ENCODE measurements at regions not wholly inside any gene's neighbourhood (a gene's known extent, or its start where the extent isn't known, plus 50 kb on each side); places are given as distances from the start of the nearest gene placed in this dataset.

DNA sequence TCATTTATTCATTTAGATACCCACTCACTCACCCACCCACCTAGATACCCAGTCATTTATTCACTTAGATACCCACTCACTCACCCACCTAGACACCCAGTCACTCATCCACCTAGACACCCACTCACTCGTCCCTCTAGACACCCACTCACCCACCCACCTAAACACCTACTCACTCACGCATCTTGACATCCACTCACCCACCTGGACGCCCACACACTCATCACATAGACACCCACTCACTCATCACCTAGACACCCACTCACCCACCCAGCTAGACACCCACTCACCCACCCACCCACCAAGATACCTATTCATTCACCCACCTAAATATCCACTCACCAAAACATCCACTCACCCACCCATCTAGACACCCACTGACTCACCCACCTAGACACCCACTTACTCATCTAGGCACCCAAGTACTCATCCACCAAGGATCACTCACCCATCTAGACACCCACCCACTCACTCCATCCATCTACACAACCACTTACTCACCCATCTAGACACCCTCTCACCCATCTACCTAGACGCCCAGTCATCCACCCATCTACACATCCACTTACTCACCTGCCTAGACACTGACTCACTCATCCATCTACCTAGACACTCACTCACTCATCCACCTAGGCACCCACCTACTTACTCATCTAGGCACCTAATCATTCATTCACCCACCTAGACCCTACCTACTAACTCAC, 723.7 kb upstream of the RAB6C start:
- in situ Hi-C loops (cut with MboI) (no loop called here), intact Hi-C loops (cut with micrococcal nuclease) (no loop called here)
- Histone ChIP-seq H3K27ac (ENCODE audit: extremely low read depth, low read depth, low read length) (no peak overlapping the region), H3K9me1 (ENCODE audit: control insufficient read depth, insufficient read depth, low read length) (no peaks in the 10 kb centered on the region), H3K4me2 (ENCODE audit: insufficient read depth, low read length) (no peak overlapping the region), H2AFZ (ENCODE audit: low read depth, low read length) (no peak overlapping the region), H3K9me3 (replicated peaks; ENCODE audit: control insufficient read depth, insufficient read depth, low read depth, low read length) (no peaks in the 10 kb centered on the region; the same call in 1 of the 2 replicates), H3K79me2 (ENCODE audit: control insufficient read depth, insufficient read depth, low read length) (no peaks in the 10 kb centered on the region), H3K9ac (ENCODE audit: insufficient read depth in 1 of 2, low read depth in 2 of 2, low read length in 2 of 2) (no peak overlapping the region), H3K27me3 (ENCODE audit: control insufficient read depth in 2 of 2, insufficient read depth in 2 of 2, low read length in 2 of 2) (no peaks in the 10 kb centered on the region), H3K4me1 (replicated peaks in 1 of 2; ENCODE audit: control insufficient read depth in 2 of 2, insufficient read depth in 2 of 2, low read length in 2 of 2) (no peaks in the 10 kb centered on the region), H3K4me3 (no peak overlapping the region), H3K36me3 (ENCODE audit: control insufficient read depth, insufficient read depth, low read length) (no peaks in the 10 kb centered on the region), H4K20me1 (replicated peaks; ENCODE audit: control insufficient read depth, insufficient read depth, low read length) (no peaks in the 10 kb centered on the region)
- peak; percentile 59 for TF ChIP-seq EGR1 (conservative IDR thresholded peaks at IDR 0.05)
- TF ChIP-seq, protein P1, sequence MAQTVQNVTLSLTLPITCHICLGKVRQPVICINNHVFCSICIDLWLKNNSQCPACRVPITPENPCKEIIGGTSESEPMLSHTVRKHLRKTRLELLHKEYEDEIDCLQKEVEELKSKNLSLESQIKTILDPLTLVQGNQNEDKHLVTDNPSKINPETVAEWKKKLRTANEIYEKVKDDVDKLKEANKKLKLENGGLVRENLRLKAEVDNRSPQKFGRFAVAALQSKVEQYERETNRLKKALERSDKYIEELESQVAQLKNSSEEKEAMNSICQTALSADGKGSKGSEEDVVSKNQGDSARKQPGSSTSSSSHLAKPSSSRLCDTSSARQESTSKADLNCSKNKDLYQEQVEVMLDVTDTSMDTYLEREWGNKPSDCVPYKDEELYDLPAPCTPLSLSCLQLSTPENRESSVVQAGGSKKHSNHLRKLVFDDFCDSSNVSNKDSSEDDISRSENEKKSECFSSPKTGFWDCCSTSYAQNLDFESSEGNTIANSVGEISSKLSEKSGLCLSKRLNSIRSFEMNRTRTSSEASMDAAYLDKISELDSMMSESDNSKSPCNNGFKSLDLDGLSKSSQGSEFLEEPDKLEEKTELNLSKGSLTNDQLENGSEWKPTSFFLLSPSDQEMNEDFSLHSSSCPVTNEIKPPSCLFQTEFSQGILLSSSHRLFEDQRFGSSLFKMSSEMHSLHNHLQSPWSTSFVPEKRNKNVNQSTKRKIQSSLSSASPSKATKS (CRISPR knock-in tag; IDR thresholded peaks at IDR 0.05) = no peak
- 0% methylated on average over 4 of the region's 4 CpGs for WGBS (ENCODE audit: insufficient coverage, low coverage, missing lambda C conversion rate)
- CTCF ChIA-PET (ENCODE audit: low intra/inter-chr PET ratio) = no interaction called here
- ATAC-seq (no peak), FAIRE-seq (no peak), DNase-seq (ENCODE audit: extremely low read depth in 1 of 4, low spot score in 3 of 4) (no peak)
- BruUV-seq (replicated peaks) = no TSS peak
- POLR2A ChIA-PET = no interaction called here

DNA sequence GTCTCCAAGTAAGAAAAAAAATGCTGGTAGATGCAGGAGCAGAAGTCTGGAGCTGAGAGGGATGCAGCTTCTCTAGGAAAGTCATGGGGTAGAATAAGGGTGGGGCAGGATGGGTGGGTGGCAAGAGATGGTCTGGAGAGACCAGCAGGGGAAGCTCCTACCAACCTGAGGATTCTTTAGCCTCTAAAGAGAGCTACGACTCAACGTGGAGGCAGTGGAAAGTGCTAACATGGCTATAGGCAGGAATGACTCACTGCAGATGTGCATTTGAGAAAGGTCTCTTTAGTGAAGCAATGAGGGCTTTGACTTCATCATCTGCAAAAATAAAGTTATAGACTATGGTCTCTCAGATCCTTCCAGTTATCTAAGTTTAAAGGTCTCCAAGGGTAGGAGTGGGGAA, 722.8 kb upstream of the RAB6C start:
- no TSS peak for BruUV-seq (replicated peaks)
- H2AFZ ChIP-seq (ENCODE audit: low read depth, low read length) = no peak overlapping the region
- TF ChIP-seq SNRNP70 (optimal IDR thresholded peaks at IDR 0.05; ENCODE audit: low read depth, low read length) (no peak), ZNF197 (CRISPR knock-in tag; IDR thresholded peaks at IDR 0.05; ENCODE audit: low read depth) (no peak), ZNF778 (CRISPR knock-in tag; IDR thresholded peaks at IDR 0.05) (no peak)
- TF ChIP-seq, protein P2, sequence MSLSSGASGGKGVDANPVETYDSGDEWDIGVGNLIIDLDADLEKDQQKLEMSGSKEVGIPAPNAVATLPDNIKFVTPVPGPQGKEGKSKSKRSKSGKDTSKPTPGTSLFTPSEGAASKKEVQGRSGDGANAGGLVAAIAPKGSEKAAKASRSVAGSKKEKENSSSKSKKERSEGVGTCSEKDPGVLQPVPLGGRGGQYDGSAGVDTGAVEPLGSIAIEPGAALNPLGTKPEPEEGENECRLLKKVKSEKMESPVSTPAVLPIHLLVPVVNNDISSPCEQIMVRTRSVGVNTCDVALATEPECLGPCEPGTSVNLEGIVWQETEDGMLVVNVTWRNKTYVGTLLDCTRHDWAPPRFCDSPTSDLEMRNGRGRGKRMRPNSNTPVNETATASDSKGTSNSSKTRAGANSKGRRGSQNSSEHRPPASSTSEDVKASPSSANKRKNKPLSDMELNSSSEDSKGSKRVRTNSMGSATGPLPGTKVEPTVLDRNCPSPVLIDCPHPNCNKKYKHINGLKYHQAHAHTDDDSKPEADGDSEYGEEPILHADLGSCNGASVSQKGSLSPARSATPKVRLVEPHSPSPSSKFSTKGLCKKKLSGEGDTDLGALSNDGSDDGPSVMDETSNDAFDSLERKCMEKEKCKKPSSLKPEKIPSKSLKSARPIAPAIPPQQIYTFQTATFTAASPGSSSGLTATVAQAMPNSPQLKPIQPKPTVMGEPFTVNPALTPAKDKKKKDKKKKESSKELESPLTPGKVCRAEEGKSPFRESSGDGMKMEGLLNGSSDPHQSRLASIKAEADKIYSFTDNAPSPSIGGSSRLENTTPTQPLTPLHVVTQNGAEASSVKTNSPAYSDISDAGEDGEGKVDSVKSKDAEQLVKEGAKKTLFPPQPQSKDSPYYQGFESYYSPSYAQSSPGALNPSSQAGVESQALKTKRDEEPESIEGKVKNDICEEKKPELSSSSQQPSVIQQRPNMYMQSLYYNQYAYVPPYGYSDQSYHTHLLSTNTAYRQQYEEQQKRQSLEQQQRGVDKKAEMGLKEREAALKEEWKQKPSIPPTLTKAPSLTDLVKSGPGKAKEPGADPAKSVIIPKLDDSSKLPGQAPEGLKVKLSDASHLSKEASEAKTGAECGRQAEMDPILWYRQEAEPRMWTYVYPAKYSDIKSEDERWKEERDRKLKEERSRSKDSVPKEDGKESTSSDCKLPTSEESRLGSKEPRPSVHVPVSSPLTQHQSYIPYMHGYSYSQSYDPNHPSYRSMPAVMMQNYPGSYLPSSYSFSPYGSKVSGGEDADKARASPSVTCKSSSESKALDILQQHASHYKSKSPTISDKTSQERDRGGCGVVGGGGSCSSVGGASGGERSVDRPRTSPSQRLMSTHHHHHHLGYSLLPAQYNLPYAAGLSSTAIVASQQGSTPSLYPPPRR (CRISPR knock-in tag; IDR thresholded peaks at IDR 0.05; ENCODE audit: borderline replicate concordance) = no peak
- no peaks in the 10 kb centered on the region for H3K4me1 ChIP-seq (replicated peaks in 1 of 2; ENCODE audit: control insufficient read depth in 2 of 2, insufficient read depth in 2 of 2, low read length in 2 of 2)
- intact Hi-C loops (cut with micrococcal nuclease) (no loop called here), in situ Hi-C loops (cut with MboI) (no loop called here)
- WGBS (ENCODE audit: insufficient coverage, low coverage, missing lambda C conversion rate) = 0% methylated on average over 2 of the region's 2 CpGs
- DNase-seq (ENCODE audit: extremely low read depth in 1 of 4, low spot score in 3 of 4) = no peak
- no peak overlapping the region for H3K27ac ChIP-seq (ENCODE audit: extremely low read depth, low read depth, low read length)
- H4K20me1 ChIP-seq (replicated peaks; ENCODE audit: control insufficient read depth, insufficient read depth, low read length) = no peaks in the 10 kb centered on the region
- ATAC-seq = no peak
- H3K4me3 ChIP-seq = no peak overlapping the region
- no peaks in the 10 kb centered on the region for H3K27me3 ChIP-seq (ENCODE audit: control insufficient read depth in 2 of 2, insufficient read depth in 2 of 2, low read length in 2 of 2)
- no peaks in the 10 kb centered on the region for H3K79me2 ChIP-seq (ENCODE audit: control insufficient read depth, insufficient read depth, low read length)
- no peaks in the 10 kb centered on the region for H3K36me3 ChIP-seq (ENCODE audit: control insufficient read depth, insufficient read depth, low read length)
- H3K4me2 ChIP-seq (ENCODE audit: insufficient read depth, low read length) = no peak overlapping the region
- no peaks in the 10 kb centered on the region for H3K9me1 ChIP-seq (ENCODE audit: control insufficient read depth, insufficient read depth, low read length)
- FAIRE-seq = no peak
- POLR2A ChIA-PET = no interaction called here
- no peaks in the 10 kb centered on the region; the same call in 1 of the 2 replicates for H3K9me3 ChIP-seq (replicated peaks; ENCODE audit: control insufficient read depth, insufficient read depth, low read depth, low read length)
- no peak overlapping the region for H3K9ac ChIP-seq (ENCODE audit: insufficient read depth in 1 of 2, low read depth in 2 of 2, low read length in 2 of 2)
- CTCF ChIA-PET (ENCODE audit: low intra/inter-chr PET ratio) = no interaction called here
